ENCODE measurements at regions not wholly inside any gene's neighbourhood (a gene's known extent, or its start where the extent isn't known, plus 50 kb on each side); places are given as distances from the start of the nearest gene placed in this dataset.

GRCh38 chr1:220462752-220463151 lies 65.2 kb upstream of the MARK1 start:
- TF ChIP-seq CTCF (IDR thresholded peaks at IDR 0.05) (no peak), POLR2A (IDR thresholded peaks at IDR 0.05) (no peak)

Measured in thyroid gland (tissue), 4 donors.